Dedifferentiated amniotic fluid mesenchymal stem cell (primary cell): ENCODE measurements at regions not wholly inside any gene's neighbourhood (a gene's known extent, or its start where the extent isn't known, plus 50 kb on each side); places are given as distances from the start of the nearest gene placed in this dataset.

ENCODE experiments used
- DNase-seq: peaks from one replicate; pipeline ENCODE4 v3.0.0-alpha.2; 2016; ENCODE audit errors: extremely low spot score

- no peak for DNase-seq
These were observed 63.9 kb upstream of the SMIM21 start for GRCh38 chr18:75491361-75491760.

GRCh38 chr18:75489493-75490190 is 62.1 kb upstream of the SMIM21 start:
- DNase-seq, result peak; percentile 98

GRCh38 chr18:75483662-75484061 is 56.2 kb upstream of the SMIM21 start:
- DNase-seq, result no peak

- no peak for DNase-seq
These were observed 55.4 kb upstream of the SMIM21 start for GRCh38 chr18:75482880-75483279.

- DNase-seq, result no peak
These were observed 53.0 kb upstream of the SMIM21 start for GRCh38 chr18:75480487-75480886.

DNA sequence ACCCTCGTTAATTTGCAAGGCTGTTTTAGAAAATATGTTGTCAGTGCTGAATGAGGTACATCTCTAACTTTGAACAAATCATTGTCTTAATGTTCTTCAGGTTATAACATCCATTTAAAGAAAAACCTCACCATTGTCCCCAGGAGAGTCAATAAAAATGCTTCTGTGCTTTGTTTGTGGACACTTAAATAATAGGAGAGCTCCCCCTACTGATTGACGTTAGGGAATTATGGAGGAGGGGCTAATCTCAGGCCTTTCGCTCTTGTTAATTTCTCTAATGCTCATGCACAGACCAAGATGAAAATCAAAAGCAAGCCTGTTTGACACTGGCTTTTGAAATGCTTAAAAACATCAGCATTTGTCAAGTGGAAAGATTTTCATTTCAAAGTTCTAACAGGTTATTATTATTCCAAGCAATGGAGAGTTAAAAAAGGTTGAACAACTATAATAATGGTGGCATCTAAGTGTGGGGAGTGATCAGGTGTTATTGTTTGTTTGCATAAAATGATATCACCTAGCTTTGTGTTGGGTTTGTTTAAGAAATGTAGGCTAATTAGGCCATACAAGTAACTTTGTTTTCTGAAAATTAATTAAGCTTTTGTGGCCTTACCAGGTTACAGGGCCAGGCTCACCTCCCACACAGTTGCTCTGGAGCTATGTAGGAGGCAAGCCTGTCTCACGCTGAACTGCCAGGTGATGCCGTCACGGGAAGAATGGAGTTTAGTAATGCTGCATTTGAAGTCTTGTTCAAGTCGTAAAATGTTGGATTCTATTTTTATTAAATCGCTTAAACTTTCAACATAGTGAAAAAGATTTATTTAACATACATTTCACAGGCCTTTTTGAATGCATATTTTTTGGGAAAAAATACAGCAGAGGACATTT is 51.7 kb upstream of the SMIM21 start:
- peak; percentile 43 for DNase-seq

- no peak for DNase-seq
These were observed 50.4 kb upstream of the SMIM21 start for GRCh38 chr18:75477900-75478299.
